ENCODE measurements at regions not wholly inside any gene's neighbourhood (a gene's known extent, or its start where the extent isn't known, plus 50 kb on each side); places are given as distances from the start of the nearest gene placed in this dataset.

DNA sequence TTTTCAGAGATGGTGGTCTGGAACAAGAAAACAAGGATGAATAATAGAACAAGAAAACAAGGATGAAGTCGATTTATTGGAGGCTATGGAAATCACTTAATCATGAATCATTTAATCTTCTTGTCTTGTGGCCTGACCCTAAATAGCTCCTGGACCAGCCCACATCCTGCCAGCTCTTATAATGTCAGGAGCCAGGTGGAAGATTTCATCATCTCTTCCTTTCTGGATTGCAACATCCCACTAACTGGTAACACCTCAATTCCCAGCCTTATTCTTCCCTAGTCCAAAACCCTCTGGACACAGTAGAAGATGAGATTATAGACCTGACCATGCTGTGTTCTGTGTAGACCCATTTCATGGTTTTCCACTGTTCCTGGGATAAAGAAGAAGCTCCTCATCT lies 470.1 kb upstream of the USP9Y start:
- TF ChIP-seq POLR2A (IDR thresholded peaks at IDR 0.05) = no peak
- no peak for TF ChIP-seq POLR2AphosphoS5 (IDR thresholded peaks at IDR 0.05)

Data from transverse colon (tissue), 3 donors.